GM19438 (cell line): ENCODE measurements at regions not wholly inside any gene's neighbourhood (a gene's known extent, or its start where the extent isn't known, plus 50 kb on each side); places are given as distances from the start of the nearest gene placed in this dataset.
"Not testable (repeated sequence)": the region's sequence is repeated elsewhere in the genome, so short reads cannot be mapped to it uniquely, and the experiment has no call there.

Experiments
- ATAC-seq: cut with Tn5 transposase; IDR thresholded peaks from one replicate; pipeline ENCODE4 v1.9.1; 2021; ENCODE audit warnings: low read depth; ENCODE audit not compliant: unreplicated experiment

DNA sequence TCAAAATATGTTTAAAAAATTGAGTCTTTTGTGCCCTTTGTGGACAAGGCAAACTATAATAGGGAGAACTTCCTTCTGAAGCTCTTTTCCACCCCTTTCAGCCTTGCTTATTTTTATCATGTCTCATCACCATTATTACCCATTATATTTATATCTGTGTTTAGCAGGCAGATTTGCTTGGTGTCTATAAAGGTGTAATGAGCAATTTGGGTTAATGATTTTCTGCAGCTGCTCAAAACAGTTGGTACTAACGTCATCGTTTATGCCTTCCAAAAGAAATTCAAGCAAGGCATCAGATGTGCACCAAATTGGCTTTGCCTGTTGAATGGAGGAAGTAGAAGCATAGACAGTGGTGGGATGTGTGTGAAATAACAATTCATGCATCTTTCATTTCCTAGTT is 483.7 kb upstream of the SGO1 start:
- ATAC-seq: no peak

- ATAC-seq: no peak
Measured at GRCh38 chr3:20669184-20669583, 483.2 kb upstream of the SGO1 start.

GRCh38 chr3:20668411-20668810 is 482.4 kb upstream of the SGO1 start:
- no peak for ATAC-seq

DNA sequence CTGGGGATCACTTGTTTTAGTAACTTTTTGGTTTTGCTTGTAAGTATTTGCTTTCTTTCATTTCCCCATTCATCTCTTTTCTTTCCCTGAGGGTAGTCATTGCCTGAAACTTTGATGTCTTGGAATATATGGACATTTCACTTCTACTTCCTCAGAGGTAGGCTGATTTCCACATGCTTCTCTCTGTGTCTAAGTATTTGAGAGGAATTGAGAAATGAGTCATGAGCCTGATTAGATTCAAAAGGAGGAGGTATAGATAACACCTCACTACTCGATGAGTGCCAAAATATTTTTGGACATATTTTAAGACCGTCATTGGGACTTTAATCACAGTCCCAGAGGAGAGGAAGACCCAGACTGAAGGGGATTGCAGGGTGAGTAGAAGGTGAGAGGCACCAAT is 480.1 kb upstream of the SGO1 start:
- ATAC-seq: no peak

DNA sequence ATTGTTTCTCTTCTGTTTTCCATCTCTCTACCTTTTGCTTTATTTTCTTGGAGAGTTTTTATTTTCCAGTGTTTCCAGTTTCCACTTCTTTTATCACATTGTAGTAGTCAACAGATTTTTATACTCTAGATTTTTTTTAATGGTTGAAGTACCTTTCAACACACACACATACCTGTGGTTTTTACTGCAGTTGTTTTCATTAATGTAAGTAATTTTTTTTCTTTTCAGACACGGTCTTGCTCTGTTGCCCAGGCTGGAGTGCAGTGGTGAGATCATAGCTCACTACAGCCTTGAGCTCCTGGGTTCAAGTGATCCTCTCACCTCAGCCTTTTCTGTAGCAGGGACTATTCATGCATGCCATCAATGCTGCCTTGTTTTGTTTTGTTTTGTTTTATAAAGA is 472.5 kb upstream of the SGO1 start:
- no peak for ATAC-seq

- ATAC-seq: no peak
Measured at GRCh38 chr3:20657560-20657959, 471.6 kb upstream of the SGO1 start.

GRCh38 chr3:20652231-20652986 is 466.4 kb upstream of the SGO1 start:
- no peak for ATAC-seq

DNA sequence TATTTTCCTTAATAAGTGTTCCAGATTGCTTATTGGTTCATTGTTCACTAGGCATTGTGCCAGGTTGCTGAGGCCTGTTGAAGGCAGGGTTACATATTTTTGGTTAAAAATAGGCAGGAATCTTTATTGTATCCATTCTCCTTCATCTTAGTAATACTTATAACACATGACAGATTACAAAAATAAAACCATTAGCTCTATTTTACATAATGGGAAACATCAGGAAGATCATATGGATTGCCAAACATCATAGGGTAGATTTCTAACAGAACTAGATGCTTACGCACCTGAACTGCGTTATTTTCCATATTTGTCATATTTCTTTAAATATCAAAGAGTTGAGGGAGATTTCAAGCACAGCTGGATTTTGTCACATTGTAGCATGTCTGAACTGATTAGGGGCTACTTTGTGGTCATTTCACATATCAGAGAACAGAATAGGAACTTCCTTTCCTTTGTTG is 462.9 kb upstream of the SGO1 start:
- no peak for ATAC-seq

- no peak for ATAC-seq
Measured at GRCh38 chr3:20648294-20648693, 462.3 kb upstream of the SGO1 start.

GRCh38 chr3:20646425-20646824 is 460.4 kb upstream of the SGO1 start:
- no peak for ATAC-seq

DNA sequence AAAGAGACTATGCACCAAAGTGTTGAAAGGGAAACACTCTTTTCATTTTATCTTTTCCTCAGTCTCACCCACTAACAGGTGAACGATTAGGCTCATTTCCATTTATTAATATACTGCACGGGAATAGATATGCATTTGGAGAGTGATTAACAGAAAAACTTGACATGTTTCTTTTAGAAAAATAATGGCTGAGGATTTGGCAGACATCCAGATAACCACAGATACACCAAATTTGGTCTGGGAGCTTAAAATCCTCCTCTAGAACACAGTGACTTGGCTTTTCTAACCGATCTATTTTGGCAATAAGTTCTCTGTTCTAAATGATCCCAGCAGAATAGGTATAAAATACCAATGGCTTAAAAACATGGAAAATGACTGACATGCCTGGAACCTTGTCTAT is 459.3 kb upstream of the SGO1 start:
- ATAC-seq: no peak

DNA sequence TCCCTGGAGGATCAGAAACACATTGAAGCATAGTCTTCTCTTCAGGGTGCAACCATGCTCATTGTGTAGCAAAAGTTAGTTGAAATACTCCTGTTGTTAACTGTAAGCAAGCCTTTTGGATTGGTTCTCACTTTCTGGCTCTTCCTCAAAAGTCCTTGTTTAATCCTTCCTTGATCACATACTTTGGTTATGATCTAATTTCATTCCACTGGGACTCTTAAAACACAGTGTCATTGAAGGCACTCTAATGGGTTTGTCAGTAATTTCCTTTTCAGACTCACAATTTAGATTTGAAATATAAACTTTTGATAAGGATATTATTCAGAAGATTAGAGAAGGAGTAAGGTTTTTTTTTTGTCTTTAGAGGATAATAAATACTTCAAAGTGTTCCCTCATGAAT is 451.7 kb upstream of the SGO1 start:
- ATAC-seq: no peak

GRCh38 chr3:20622304-20622703 is 436.3 kb upstream of the SGO1 start:
- ATAC-seq: no peak

DNA sequence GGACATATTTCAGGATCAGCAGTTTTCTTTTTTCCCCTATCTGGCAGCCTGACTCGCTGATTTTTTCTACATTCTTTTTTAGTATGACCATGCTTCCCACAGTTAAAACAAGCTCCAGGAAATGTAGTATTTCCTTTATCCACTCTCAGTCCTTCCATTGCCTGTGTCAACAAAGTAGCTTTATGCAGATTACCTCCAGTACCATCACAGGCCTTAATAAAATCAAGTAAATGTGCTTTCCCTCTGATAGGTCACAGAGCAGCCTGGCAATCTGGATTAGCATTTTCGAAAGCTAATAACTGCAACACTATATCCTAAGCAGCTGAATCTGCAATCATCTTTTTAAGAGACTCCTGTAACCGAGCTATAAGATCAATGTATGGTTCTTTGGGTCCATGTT is 432.6 kb upstream of the SGO1 start:
- ATAC-seq: not testable (repeated sequence)

GRCh38 chr3:20618181-20618580 is 432.2 kb upstream of the SGO1 start:
- not testable (repeated sequence) for ATAC-seq

DNA sequence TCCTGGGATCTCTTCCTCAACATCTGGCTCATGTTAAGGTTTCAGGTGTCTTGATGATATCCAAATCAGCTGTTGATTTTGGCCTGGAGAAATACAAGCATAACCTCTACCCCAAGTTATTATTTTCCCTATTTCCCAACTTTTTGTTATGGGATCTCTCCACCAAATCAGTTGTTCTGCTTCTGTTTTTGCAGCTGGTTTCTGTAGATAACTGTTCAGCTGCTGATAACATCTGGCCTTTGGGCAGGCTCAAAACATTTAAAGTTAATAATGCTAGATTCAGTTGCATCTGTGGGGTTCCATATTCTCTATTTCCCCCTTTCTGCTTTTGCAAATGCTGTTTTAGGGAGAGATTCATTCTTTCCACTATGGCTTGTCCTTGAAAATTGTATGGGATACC is 430.0 kb upstream of the SGO1 start:
- ATAC-seq: not testable (repeated sequence)

DNA sequence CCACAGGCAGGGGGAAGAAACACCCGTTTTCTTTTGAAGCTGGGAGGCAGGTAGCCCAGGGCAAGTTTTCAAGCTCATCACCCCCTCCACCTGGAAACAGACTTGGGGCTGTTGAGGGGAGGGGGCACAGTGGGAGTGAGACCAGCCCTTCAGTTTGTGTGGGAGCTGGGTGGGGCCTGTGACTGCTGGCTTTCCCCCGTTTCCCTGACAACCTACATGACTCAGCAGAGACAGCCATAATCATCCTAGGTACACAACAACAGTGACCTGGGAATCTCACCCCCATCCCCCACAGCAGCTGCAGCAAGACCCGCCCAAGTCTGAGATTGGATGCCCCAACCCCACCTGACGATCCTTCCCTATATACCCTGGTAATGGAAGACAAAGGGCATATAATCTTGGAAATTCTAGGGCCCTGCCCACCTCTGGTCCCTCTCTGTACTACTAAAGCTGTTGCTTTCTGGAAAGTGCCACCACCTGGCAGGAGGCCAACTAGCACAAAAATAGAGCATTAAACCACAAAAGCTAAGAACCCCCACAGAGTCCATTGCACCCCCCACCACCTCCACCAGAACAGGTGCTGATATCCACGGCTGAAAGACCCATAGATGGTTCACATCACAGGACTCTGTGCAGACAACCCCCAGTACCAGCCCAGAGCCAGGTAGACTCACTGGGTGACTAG is 422.2 kb upstream of the SGO1 start:
- ATAC-seq: no peak

DNA sequence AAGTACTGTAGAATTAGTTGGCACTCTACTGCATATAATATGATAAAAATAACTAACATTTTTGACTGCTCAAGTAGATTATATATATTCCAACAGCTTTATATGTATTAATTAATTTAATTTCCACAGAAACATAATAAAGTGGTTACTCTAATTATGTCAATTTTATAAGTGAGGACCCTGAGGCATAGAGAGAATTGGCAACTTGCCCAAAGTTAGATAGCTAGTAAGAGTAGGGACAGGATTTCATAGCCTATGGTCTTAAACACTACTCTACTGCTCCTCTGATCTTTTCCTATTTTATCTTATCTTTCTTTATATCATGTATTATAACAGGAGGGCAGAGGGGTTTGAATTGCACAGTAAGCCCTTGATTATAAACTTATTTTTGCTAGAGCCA is 418.7 kb upstream of the SGO1 start:
- ATAC-seq: no peak

- no peak for ATAC-seq
Measured at GRCh38 chr3:20589275-20589674, 403.3 kb upstream of the SGO1 start.

DNA sequence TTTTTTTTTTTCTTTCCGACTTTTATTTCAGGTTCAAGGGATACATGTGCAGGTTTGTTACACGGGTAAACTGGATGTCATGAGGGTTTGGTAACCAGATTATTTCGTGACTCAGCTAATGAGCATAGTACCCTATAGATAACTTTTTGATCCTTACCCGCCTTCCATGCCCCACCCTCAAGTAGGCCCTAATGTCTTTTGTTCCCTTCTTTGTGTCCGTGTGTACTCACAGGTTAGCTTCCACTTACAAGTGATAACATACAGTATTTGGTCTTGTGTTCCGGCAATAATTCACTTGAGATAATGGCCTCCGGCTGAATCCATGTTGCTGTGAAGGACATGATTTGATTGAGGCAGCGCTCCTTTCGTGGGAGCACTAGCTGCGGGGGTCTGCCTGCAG is 402.8 kb upstream of the SGO1 start:
- ATAC-seq: no peak

DNA sequence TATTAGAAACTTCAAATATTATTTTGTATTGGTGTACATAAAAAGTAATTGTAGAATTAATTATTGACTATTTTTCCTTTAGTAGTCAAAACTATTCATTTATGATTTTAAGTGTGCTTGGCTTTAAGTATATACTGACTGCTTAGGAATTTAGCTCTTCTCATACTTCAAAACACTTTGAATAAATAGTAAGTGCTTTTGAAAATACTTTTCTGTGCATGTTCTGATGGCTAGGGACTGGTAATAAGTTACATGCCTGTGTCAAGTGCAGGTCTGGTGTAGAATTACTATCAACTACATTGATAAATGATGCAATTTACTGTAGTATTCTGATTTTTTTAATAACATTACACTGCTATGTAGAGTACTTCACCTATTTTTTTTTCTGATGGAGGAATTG is 397.6 kb upstream of the SGO1 start:
- ATAC-seq: no peak

DNA sequence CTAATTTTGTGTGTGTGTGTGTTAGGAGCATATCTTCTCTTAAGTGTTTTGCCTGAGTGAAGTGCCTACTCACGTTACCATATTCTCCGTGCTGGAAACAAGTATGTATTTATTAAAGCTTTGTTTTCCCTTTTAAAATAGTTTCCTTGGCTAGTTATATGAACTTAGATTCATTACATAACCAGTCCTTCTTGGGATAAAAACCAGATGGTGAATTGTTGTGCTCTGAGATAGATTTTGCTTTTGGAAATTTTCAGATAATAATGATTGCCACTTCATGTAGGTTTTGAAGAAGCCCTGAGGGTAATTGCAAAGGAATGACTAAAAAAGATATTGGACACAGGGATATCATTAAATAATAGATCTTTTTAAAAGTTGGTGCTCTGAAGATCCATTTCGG is 390.2 kb upstream of the SGO1 start:
- no peak for ATAC-seq
